Mammary epithelial cell (primary cell): ENCODE measurements at regions not wholly inside any gene's neighbourhood (a gene's known extent, or its start where the extent isn't known, plus 50 kb on each side); places are given as distances from the start of the nearest gene placed in this dataset.

ENCODE experiments used
- EZH2 ChIP-seq: IDR thresholded peaks from 2 replicates; pipeline ENCODE4 v1.6.1; 2012; ENCODE audit warnings: low read length, inconsistent platforms, borderline replicate concordance
- TF ChIP-seq, protein P1 (sequence below), 2 donors: IDR thresholded peaks in 1 of 2; conservative IDR thresholded peaks in 1 of 2; 2 replicates each; pipeline ENCODE4 v1.5.1; 2011 to 2012; ENCODE audit warnings: inconsistent platforms in 2 of 2, low read length in 2 of 2, mild to moderate bottlenecking in 2 of 2, control low read depth in 1 of 2, low read depth in 1 of 2; ENCODE audit not compliant: insufficient read depth in 1 of 2; ENCODE audit errors: extremely low read depth in 1 of 2

DNA sequence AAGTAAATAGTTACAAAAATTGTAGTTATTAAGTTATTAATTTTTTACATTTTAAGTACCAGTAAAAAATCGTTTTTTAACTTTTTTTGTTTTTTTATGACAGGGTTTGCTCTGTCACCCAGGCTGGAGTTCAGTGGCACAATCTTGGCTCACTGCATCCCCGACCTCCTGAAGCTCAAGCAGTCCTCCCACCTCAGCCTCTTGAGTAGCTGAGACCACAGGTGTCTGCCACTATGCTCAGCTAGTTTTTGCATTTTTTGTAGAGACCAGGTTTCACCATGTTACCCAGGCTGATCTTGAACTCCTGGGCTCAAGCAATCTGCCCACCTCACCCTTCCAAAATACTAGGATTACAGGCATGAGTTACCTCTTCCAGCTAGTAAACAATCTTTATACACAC is 477.9 kb upstream of the MIR17HG start:
- TF ChIP-seq, protein P1, sequence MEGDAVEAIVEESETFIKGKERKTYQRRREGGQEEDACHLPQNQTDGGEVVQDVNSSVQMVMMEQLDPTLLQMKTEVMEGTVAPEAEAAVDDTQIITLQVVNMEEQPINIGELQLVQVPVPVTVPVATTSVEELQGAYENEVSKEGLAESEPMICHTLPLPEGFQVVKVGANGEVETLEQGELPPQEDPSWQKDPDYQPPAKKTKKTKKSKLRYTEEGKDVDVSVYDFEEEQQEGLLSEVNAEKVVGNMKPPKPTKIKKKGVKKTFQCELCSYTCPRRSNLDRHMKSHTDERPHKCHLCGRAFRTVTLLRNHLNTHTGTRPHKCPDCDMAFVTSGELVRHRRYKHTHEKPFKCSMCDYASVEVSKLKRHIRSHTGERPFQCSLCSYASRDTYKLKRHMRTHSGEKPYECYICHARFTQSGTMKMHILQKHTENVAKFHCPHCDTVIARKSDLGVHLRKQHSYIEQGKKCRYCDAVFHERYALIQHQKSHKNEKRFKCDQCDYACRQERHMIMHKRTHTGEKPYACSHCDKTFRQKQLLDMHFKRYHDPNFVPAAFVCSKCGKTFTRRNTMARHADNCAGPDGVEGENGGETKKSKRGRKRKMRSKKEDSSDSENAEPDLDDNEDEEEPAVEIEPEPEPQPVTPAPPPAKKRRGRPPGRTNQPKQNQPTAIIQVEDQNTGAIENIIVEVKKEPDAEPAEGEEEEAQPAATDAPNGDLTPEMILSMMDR (conservative IDR thresholded peaks at IDR 0.05 in 1 of 2, IDR thresholded peaks at IDR 0.05 in 1 of 2; ENCODE audit: extremely low read depth in 1 of 2, insufficient read depth in 1 of 2, low read depth in 1 of 2, low read length in 2 of 2): no peak
- no peak for TF ChIP-seq EZH2
